H1 (cell line): ENCODE measurements at regions not wholly inside any gene's neighbourhood (a gene's known extent, or its start where the extent isn't known, plus 50 kb on each side); places are given as distances from the start of the nearest gene placed in this dataset.

ENCODE experiments used
- CTCF ChIA-PET: fragments of 300-600 bp; sonication (Branson Sonifier 250); formaldehyde crosslinking; loops from one replicate; lab custom pipeline; 2021; ENCODE audit not compliant: partially characterized antibody; lab: Charles Lee
- POLR2A ChIA-PET: fragments of 300-600 bp; sonication (Branson Sonifier 250); formaldehyde crosslinking; loops from one replicate; lab custom pipeline; 2021; ENCODE audit warnings: inconsistent platforms; ENCODE audit not compliant: partially characterized antibody; lab: Charles Lee
- DNase-seq, 2 experiments: peaks; one replicate each; pipeline versions ENCODE4 v3.0.0 to v3.0.0-alpha.2; 2010 to 2022; ENCODE audit warnings: low spot score in 2 of 2, low read depth in 1 of 2, mixed read lengths in 1 of 2
- FAIRE-seq: peaks from 2 replicates; lab custom pipeline; 2011; peaks lifted over from hg19 to GRCh38; lab: Jason Lieb, UNC
- H2AFZ ChIP-seq: 2 replicates; pipeline ENCODE4 v1.8.1; 2012; ENCODE audit warnings: low read length, inconsistent platforms
- H2AK5ac ChIP-seq: 2 replicates; pipeline ENCODE4 v1.6.1; 2013; ENCODE audit warnings: low read depth, low read length
- H2BK120ac ChIP-seq: replicated peaks from 2 replicates; pipeline ENCODE3; 2013; ENCODE audit warnings: low read depth, low read length, inconsistent platforms
- H2BK12ac ChIP-seq: 2 replicates; pipeline ENCODE4 v1.6.1; 2013; ENCODE audit warnings: low read depth, low read length
- H2BK15ac ChIP-seq: 2 replicates; pipeline ENCODE4 v1.6.1; 2013; ENCODE audit warnings: low read length
- H2BK20ac ChIP-seq: 2 replicates; pipeline ENCODE4 v1.6.1; 2013; ENCODE audit warnings: low read length
- H2BK5ac ChIP-seq: 2 replicates; pipeline ENCODE4 v1.6.1; 2013; ENCODE audit warnings: low read depth, low read length
- H3K14ac ChIP-seq: 2 replicates; pipeline ENCODE4 v1.6.1; 2013; ENCODE audit warnings: inconsistent platforms; ENCODE audit not compliant: insufficient read length
- H3K18ac ChIP-seq: 2 replicates; pipeline ENCODE4 v1.6.1; 2013; ENCODE audit warnings: low read length; ENCODE audit errors: extremely low read depth
- H3K23ac ChIP-seq: 2 replicates; pipeline ENCODE4 v1.6.1; 2013; ENCODE audit warnings: inconsistent platforms; ENCODE audit not compliant: insufficient read length
- H3K23me2 ChIP-seq: 2 replicates; pipeline ENCODE4 v1.6.1; 2013; ENCODE audit warnings: low read depth, low read length
- H3K27ac ChIP-seq: 2 replicates; pipeline ENCODE4 v1.6.1; 2011; ENCODE audit warnings: low read depth, low read length, inconsistent platforms
- H3K27me3 ChIP-seq, 4 experiments: replicated peaks in 1 of 4; 1 replicate in 1 of 4; 2 replicates in 3 of 4; pipeline versions ENCODE4 v1.6.1 to v1.8.1; 2011 to 2013; ENCODE audit warnings: low read length in 3 of 4, mild to moderate bottlenecking in 3 of 4, inconsistent platforms in 2 of 4, mixed read lengths in 2 of 4, moderate library complexity in 1 of 4; ENCODE audit not compliant: control insufficient read depth in 3 of 4, insufficient read depth in 3 of 4; ENCODE audit errors: extremely low read depth in 1 of 4
- H3K36me3 ChIP-seq, 4 experiments: 2 replicates each; pipeline versions ENCODE4 v1.6.1 to v1.8.1; 2011 to 2013; ENCODE audit warnings: mild to moderate bottlenecking in 4 of 4, low read length in 3 of 4, moderate library complexity in 2 of 4, control low read depth in 1 of 4, inconsistent platforms in 1 of 4; ENCODE audit not compliant: insufficient read depth in 4 of 4, control insufficient read depth in 2 of 4
- H3K4ac ChIP-seq: replicated peaks from 2 replicates; pipeline ENCODE3; 2013; ENCODE audit warnings: low read length, low read depth, mixed read lengths, inconsistent platforms; ENCODE audit not compliant: insufficient read length
- H3K4me1 ChIP-seq, 4 experiments: replicated peaks in 1 of 4; 1 replicate in 1 of 4; 2 replicates in 3 of 4; pipeline versions ENCODE4 v1.6.1 to v1.8.1; 2011 to 2013; ENCODE audit warnings: low read length in 3 of 4, inconsistent platforms in 2 of 4, mixed read lengths in 1 of 4; ENCODE audit not compliant: insufficient read depth in 4 of 4, control insufficient read depth in 3 of 4
- H3K4me2 ChIP-seq, 2 experiments: 2 replicates each; pipeline versions ENCODE4 v1.6.1 to v1.8.1; 2011 to 2013; ENCODE audit warnings: low read depth in 2 of 2, low read length in 2 of 2, control low read depth in 1 of 2, inconsistent platforms in 1 of 2, mild to moderate bottlenecking in 1 of 2; ENCODE audit not compliant: insufficient read depth in 1 of 2
- H3K4me3 ChIP-seq, 4 experiments: fragments of 200-600, 300-600 bp in 1 of 4; sonication (generic), shearing (Covaris generic), sonication (Bioruptor Twin) in 1 of 4; 2 replicates each; pipeline versions ENCODE4 v1.5.1 to v1.8.1; 2011 to 2016; ENCODE audit warnings: low read length in 4 of 4, low read depth in 3 of 4, control low read depth in 2 of 4, inconsistent platforms in 2 of 4, mild to moderate bottlenecking in 2 of 4, mixed read lengths in 1 of 4, moderate library complexity in 1 of 4; ENCODE audit not compliant: insufficient read depth in 2 of 4; ENCODE audit errors: extremely low read depth in 1 of 4
- H3K56ac ChIP-seq: replicated peaks from 2 replicates; pipeline ENCODE3; 2013; ENCODE audit warnings: low read depth, mild to moderate bottlenecking, mixed read lengths, low read length, inconsistent platforms; ENCODE audit not compliant: insufficient read length
- H3K79me1 ChIP-seq: 2 replicates; pipeline ENCODE4 v1.6.1; 2013; ENCODE audit warnings: low read depth, low read length, control low read depth
- H3K79me2 ChIP-seq, 2 experiments: 2 replicates each; pipeline versions ENCODE4 v1.6.1 to v1.8.1; 2012 to 2013; ENCODE audit warnings: low read length in 2 of 2, mild to moderate bottlenecking in 2 of 2, inconsistent platforms in 1 of 2; ENCODE audit not compliant: insufficient read depth in 2 of 2, control insufficient read depth in 1 of 2
- H3K9ac ChIP-seq, 4 experiments: replicated peaks in 1 of 4; 1 replicate in 1 of 4; 2 replicates in 3 of 4; pipeline versions ENCODE4 v1.6.1 to v1.8.1; 2011 to 2013; ENCODE audit warnings: low read depth in 3 of 4, low read length in 3 of 4, control low read depth in 2 of 4, mild to moderate bottlenecking in 2 of 4, moderate library complexity in 2 of 4, inconsistent platforms in 1 of 4; ENCODE audit errors: extremely low read depth in 1 of 4
- H3K9me3 ChIP-seq, 2 experiments: 2 replicates each; pipeline versions ENCODE4 v1.6.1 to v1.8.1; 2012 to 2013; ENCODE audit warnings: mild to moderate bottlenecking in 2 of 2, moderate library complexity in 2 of 2, control low read depth in 1 of 2, inconsistent platforms in 1 of 2, low read depth in 1 of 2, low read length in 1 of 2, mixed read lengths in 1 of 2; ENCODE audit not compliant: insufficient read depth in 2 of 2
- H4K20me1 ChIP-seq, 2 experiments: replicated peaks in 1 of 2; 2 replicates each; pipeline versions ENCODE3 to v1.8.1; 2011 to 2013; ENCODE audit warnings: inconsistent platforms in 2 of 2, low read length in 2 of 2, mild to moderate bottlenecking in 1 of 2; ENCODE audit not compliant: insufficient read depth in 2 of 2, control insufficient read depth in 1 of 2
- H4K5ac ChIP-seq: 2 replicates; pipeline ENCODE4 v1.6.1; 2013; ENCODE audit warnings: low read length, low read depth, mixed read lengths, inconsistent platforms; ENCODE audit not compliant: insufficient read length
- H4K8ac ChIP-seq: 2 replicates; pipeline ENCODE4 v1.8.0; 2013; ENCODE audit warnings: mild to moderate bottlenecking, moderate library complexity, low read length, inconsistent platforms; ENCODE audit not compliant: insufficient read depth; ENCODE audit errors: extremely low read depth
- H4K91ac ChIP-seq: replicated peaks from 2 replicates; pipeline ENCODE3; 2013; ENCODE audit warnings: low read length, mixed read lengths, inconsistent platforms; ENCODE audit not compliant: insufficient read length
- EZH2 ChIP-seq: fragments of 200-600 bp; sonication (generic); IDR thresholded peaks from 2 replicates; pipeline ENCODE4 v1.7.1; 2012; ENCODE audit warnings: low read depth, mild to moderate bottlenecking, moderate library complexity, low read length, inconsistent platforms; ENCODE audit not compliant: severe bottlenecking
- FOSL1 ChIP-seq: IDR thresholded peaks from 2 replicates; pipeline ENCODE4 v1.6.1; 2011; ENCODE audit warnings: mild to moderate bottlenecking, low read depth, low read length, moderate library complexity; ENCODE audit not compliant: insufficient read depth
- KDM4A ChIP-seq: IDR thresholded peaks from one replicate; pipeline ENCODE4 v1.7.1; 2012; ENCODE audit warnings: low read depth, mild to moderate bottlenecking, moderate library complexity, low read length, inconsistent platforms; ENCODE audit not compliant: severe bottlenecking
- POU5F1 ChIP-seq: IDR thresholded peaks from 2 replicates; pipeline ENCODE4 v1.6.1; 2011; ENCODE audit warnings: low read depth, mild to moderate bottlenecking, low read length, moderate library complexity
- RAD21 ChIP-seq, 2 experiments: IDR thresholded peaks in 1 of 2; conservative IDR thresholded peaks in 1 of 2; 2 replicates each; pipeline ENCODE4 v1.6.1; 2011; ENCODE audit warnings: low read depth in 2 of 2, low read length in 2 of 2, improper control_type of control experiment in 1 of 2, inconsistent platforms in 1 of 2, mild to moderate bottlenecking in 1 of 2, moderate library complexity in 1 of 2
- SIX5 ChIP-seq: IDR thresholded peaks from 2 replicates; pipeline ENCODE4 v1.6.1; 2011; ENCODE audit warnings: mild to moderate bottlenecking, low read depth, low read length
- TAF1 ChIP-seq: IDR thresholded peaks from 2 replicates; pipeline ENCODE4 v1.6.1; 2011; ENCODE audit warnings: mild to moderate bottlenecking, low read depth, low read length
- TCF12 ChIP-seq: IDR thresholded peaks from 2 replicates; pipeline ENCODE4 v1.6.1; 2011; ENCODE audit warnings: low read depth, mild to moderate bottlenecking, low read length
- WGBS, 2 experiments: shearing (Covaris generic) in 1 of 2; methylation state at CpG; one replicate each; pipeline versions ENCODE4 v1.1.6 to v1.1.7; 2013 to 2015; ENCODE audit warnings: low lambda C conversion rate in 2 of 2, mixed read lengths in 2 of 2, inconsistent platforms in 1 of 2, low coverage in 1 of 2, missing lambda C conversion rate in 1 of 2; ENCODE audit not compliant: insufficient replicate concordance in 2 of 2, insufficient coverage in 1 of 2, insufficient read length in 1 of 2; ENCODE audit errors: extremely low coverage in 1 of 2, missing lambda C conversion rate in 1 of 2; 5-methylcytosine and 5-hydroxymethylcytosine counted together

- Histone ChIP-seq H3K27me3 (no peaks in the 10 kb centered on the region), H3K4me3 (no peak overlapping the region), H2BK15ac (no peak overlapping the region), H2BK5ac (no peak overlapping the region), H3K36me3 (no peaks in the 10 kb centered on the region), H3K9ac (no peak overlapping the region), H2AFZ (no peak overlapping the region), H3K23ac (no peak overlapping the region), H3K56ac (no peak overlapping the region), H4K5ac (no peak overlapping the region), H3K4ac (no peak overlapping the region), H4K20me1 (no peaks in the 10 kb centered on the region), H3K79me2 (no peaks in the 10 kb centered on the region), H2BK20ac (no peak overlapping the region), H3K9me3 (no peaks in the 10 kb centered on the region; a peak in 1 of 4 replicates), H3K79me1 (no peaks in the 10 kb centered on the region), H3K14ac (no peak overlapping the region), H4K91ac (no peak overlapping the region), H2AK5ac (no peak overlapping the region), H2BK12ac (no peak overlapping the region), H3K23me2 (no peaks in the 10 kb centered on the region), H3K18ac (no peak overlapping the region), H3K4me2 (no peak overlapping the region), H4K8ac (no peak overlapping the region), H2BK120ac (no peak overlapping the region), H3K27ac (no peak overlapping the region), H3K4me1 (peaks cover 0 to 3% (median 0%) of the 10 kb centered on the region in 4 experiments; a peak in 1 of 7 replicates)
- WGBS, 2 experiments, result 100% methylated on average over 1 of the region's 1 CpG; no CpG with 5 or more reads in 1 of the 2 experiments
- POLR2A ChIA-PET, result no interaction called here
- FAIRE-seq, result no peak
- CTCF ChIA-PET, result interaction anchor here (1.0 kb wide), 1 partner anchor 12 kb away, joined by 3 read pairs; no protein-coding TSS in a partner anchor
- no peak for DNase-seq
- TF ChIP-seq EZH2 (no peak), FOSL1 (no peak), POU5F1 (no peak), TAF1 (no peak), RAD21 (IDR thresholded peaks at IDR 0.05 in 1 of 2, conservative IDR thresholded peaks at IDR 0.05 in 1 of 2; ENCODE audit: low read depth in 2 of 2, low read length in 2 of 2) (no peak), KDM4A (no peak), TCF12 (no peak), SIX5 (no peak)
Observed at GRCh38 chr6:105744815-105745214, 341.3 kb upstream of the PRDM1 start.
